ENCODE measurements at regions not wholly inside any gene's neighbourhood (a gene's known extent, or its start where the extent isn't known, plus 50 kb on each side); places are given as distances from the start of the nearest gene placed in this dataset.

DNA sequence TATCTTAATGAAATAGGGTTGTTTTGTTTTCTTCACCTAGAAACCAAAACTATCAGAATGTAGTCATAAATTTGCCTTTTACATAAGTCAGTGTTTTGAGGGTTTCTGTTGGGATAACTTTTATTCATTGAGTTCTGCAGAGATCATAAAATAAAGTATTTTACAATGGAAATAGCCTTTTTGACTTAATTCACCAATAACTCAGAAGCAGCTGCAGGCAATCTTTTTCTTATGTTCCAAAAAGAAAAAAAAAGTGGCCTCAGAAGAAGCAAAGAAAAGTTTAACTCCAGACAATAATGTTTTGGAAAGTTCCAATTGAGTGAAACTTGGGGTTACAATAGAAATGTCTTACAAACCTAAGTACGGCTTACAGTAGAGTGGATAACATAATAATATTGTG lies 491.7 kb upstream of the NRP1 start:
- H3K4me1 ChIP-seq (ENCODE audit: control extremely low read depth in 1 of 4, control insufficient read depth in 4 of 4, insufficient read depth in 4 of 4, low read length in 3 of 4), result no peaks in the 10 kb centered on the region
- H3K27ac ChIP-seq (ENCODE audit: insufficient read depth in 1 of 2, low read depth in 1 of 2, low read length in 2 of 2, poor library complexity in 1 of 2, severe bottlenecking in 2 of 2), result no peak overlapping the region
- peaks cover 0 to 2% (median 0%) of the 10 kb centered on the region in 5 experiments for H3K27me3 ChIP-seq (replicated peaks in 2 of 5; ENCODE audit: control insufficient read depth in 4 of 5, insufficient read depth in 5 of 5, low read length in 4 of 5)
- CTCF ChIA-PET, result no interaction called here
- no peak for DNase-seq
- no peaks in the 10 kb centered on the region for H3K36me3 ChIP-seq (ENCODE audit: control insufficient read depth in 4 of 4, insufficient read depth in 4 of 4, low read length in 3 of 4)
- no peaks in the 10 kb centered on the region for H3K9me3 ChIP-seq (ENCODE audit: control extremely low read depth in 1 of 5, control insufficient read depth in 4 of 5, insufficient read depth in 2 of 5, low read depth in 1 of 5, low read length in 4 of 5)
- no peak overlapping the region for H3K4me3 ChIP-seq (ENCODE audit: control insufficient read depth in 1 of 7, extremely low read depth in 1 of 7, insufficient read depth in 4 of 7, low read depth in 2 of 7, low read length in 6 of 7)
- POLR2A ChIA-PET, result no interaction called here
- WGBS (ENCODE audit: insufficient coverage), result no CpG with 5 or more reads among the region's 1 CpG

DNA sequence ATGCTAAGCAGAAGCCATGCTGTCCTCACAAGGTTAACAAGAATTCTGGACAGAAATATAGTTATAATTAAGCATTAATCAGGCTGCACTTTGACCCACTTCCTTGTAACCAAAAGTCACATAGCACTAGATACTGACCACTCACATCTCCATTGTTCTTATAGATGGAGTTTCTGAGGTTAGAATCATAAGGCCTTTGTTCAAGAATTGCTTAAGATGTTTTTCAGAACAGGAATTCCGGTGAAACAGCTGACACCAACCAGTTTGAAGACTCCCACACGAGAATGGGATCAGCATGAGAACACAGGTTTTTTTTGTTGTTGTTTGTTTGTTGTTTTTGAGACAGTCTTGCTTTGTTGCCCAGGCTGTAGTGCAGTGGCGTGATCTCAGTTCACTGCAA lies 488.3 kb upstream of the NRP1 start:
- H3K4me3 ChIP-seq (ENCODE audit: control insufficient read depth in 1 of 7, extremely low read depth in 1 of 7, insufficient read depth in 4 of 7, low read depth in 2 of 7, low read length in 6 of 7), result no peak overlapping the region
- CTCF ChIA-PET, result no interaction called here
- H3K27ac ChIP-seq (ENCODE audit: insufficient read depth in 1 of 2, low read depth in 1 of 2, low read length in 2 of 2, poor library complexity in 1 of 2, severe bottlenecking in 2 of 2), result no peak overlapping the region
- H3K9me3 ChIP-seq (ENCODE audit: control extremely low read depth in 1 of 5, control insufficient read depth in 4 of 5, insufficient read depth in 2 of 5, low read depth in 1 of 5, low read length in 4 of 5), result no peaks in the 10 kb centered on the region
- peaks cover 0 to 10% (median 6%) of the 10 kb centered on the region in 4 experiments for H3K4me1 ChIP-seq (ENCODE audit: control extremely low read depth in 1 of 4, control insufficient read depth in 4 of 4, insufficient read depth in 4 of 4, low read length in 3 of 4)
- no peak for DNase-seq
- H3K27me3 ChIP-seq (replicated peaks in 2 of 5; ENCODE audit: control insufficient read depth in 4 of 5, insufficient read depth in 5 of 5, low read length in 4 of 5), result no peaks in the 10 kb centered on the region
- 100% methylated on average over 1 of the region's 3 CpGs for WGBS (ENCODE audit: insufficient coverage)
- no peaks in the 10 kb centered on the region for H3K36me3 ChIP-seq (ENCODE audit: control insufficient read depth in 4 of 4, insufficient read depth in 4 of 4, low read length in 3 of 4)
- POLR2A ChIA-PET, result no interaction called here

DNA sequence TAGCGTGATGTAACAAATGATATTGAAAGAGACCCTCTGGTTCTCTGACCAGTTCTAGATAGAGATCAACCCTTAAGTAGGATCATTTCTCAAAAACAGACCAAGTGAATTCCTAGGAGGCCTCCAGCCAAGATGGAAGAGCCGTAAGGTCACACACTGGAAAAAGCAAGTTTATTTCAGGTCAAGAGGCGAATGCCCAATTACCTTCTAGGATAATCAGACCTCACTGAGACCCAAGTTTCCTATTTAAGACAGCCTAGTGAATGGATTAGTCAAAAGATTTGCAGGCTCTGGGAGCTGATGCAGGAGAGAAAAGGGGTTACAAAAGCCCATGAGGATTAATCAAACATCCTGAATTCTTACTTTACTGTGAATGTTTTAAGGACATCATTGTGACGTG lies 486.1 kb upstream of the NRP1 start:
- Histone ChIP-seq H3K27me3 (replicated peaks in 2 of 5; ENCODE audit: control insufficient read depth in 4 of 5, insufficient read depth in 5 of 5, low read length in 4 of 5) (no peaks in the 10 kb centered on the region), H3K9me3 (ENCODE audit: control extremely low read depth in 1 of 5, control insufficient read depth in 4 of 5, insufficient read depth in 2 of 5, low read depth in 1 of 5, low read length in 4 of 5) (no peaks in the 10 kb centered on the region), H3K4me1 (ENCODE audit: control extremely low read depth in 1 of 4, control insufficient read depth in 4 of 4, insufficient read depth in 4 of 4, low read length in 3 of 4) (peaks cover 0 to 10% (median 6%) of the 10 kb centered on the region in 4 experiments), H3K4me3 (ENCODE audit: control insufficient read depth in 1 of 7, extremely low read depth in 1 of 7, insufficient read depth in 4 of 7, low read depth in 2 of 7, low read length in 6 of 7) (no peak overlapping the region), H3K27ac (ENCODE audit: insufficient read depth in 1 of 2, low read depth in 1 of 2, low read length in 2 of 2, poor library complexity in 1 of 2, severe bottlenecking in 2 of 2) (no peak overlapping the region), H3K36me3 (ENCODE audit: control insufficient read depth in 4 of 4, insufficient read depth in 4 of 4, low read length in 3 of 4) (no peaks in the 10 kb centered on the region)
- DNase-seq, result no peak
- WGBS (ENCODE audit: insufficient coverage), result 100% methylated on average over 3 of the region's 4 CpGs
- ChIA-PET CTCF (no interaction called here), POLR2A (no interaction called here)

DNA sequence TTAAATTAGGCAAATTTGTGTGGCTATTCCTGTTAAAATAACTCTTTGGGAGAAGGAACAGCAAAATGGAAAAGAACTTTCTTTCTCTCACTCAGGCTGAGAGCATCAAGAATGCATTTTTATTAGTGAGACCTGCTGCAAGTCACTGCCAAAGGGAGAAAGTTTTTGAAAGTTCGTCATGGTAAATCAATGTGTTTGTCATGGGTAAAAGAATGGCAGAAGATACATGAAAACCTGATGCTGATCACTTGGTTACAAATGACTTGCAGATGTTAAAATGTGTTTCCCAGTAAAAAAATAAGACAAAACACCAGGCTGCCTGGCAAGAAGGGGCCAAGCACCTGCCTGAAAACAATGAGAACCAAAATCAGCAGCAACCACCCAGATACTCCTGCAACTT lies 484.7 kb upstream of the NRP1 start:
- CTCF ChIA-PET, result no interaction called here
- WGBS (ENCODE audit: insufficient coverage), result 82% methylated on average over 1 of the region's 1 CpG
- POLR2A ChIA-PET, result interaction anchor here (0.6 kb wide), 1 partner anchor 838 kb away, joined by 5 read pairs; no protein-coding TSS in a partner anchor

DNA sequence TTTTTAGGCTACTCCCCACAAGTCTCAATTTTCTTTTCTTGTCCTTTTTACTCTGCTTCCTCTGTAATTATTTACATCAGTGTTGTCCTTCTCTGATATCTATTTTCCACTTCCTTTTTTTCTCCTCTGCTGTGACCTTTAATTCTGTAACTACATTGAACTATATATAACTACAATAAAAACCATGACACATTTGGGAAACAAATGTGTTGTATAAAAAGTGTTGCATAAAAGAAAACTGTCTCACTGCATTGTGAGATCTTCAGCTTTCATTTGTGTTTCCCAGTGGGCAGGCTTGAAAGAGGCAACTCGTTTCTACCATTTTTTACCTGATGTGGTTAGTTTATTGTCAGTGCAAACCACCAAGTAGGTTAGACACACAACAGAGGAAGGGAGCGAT lies 483.9 kb upstream of the NRP1 start:
- H3K9me3 ChIP-seq (ENCODE audit: control extremely low read depth in 1 of 5, control insufficient read depth in 4 of 5, insufficient read depth in 2 of 5, low read depth in 1 of 5, low read length in 4 of 5), result peaks cover 0 to 5% (median 0%) of the 10 kb centered on the region in 5 experiments
- ChIA-PET CTCF (no interaction called here), POLR2A (no interaction called here)
- 78% methylated on average over 2 of the region's 2 CpGs for WGBS (ENCODE audit: insufficient coverage)
- no peaks in the 10 kb centered on the region for H3K36me3 ChIP-seq (ENCODE audit: control insufficient read depth in 4 of 4, insufficient read depth in 4 of 4, low read length in 3 of 4)
- H3K4me1 ChIP-seq (ENCODE audit: control extremely low read depth in 1 of 4, control insufficient read depth in 4 of 4, insufficient read depth in 4 of 4, low read length in 3 of 4), result peaks cover 0 to 10% (median 6%) of the 10 kb centered on the region in 4 experiments
- H3K27ac ChIP-seq (ENCODE audit: insufficient read depth in 1 of 2, low read depth in 1 of 2, low read length in 2 of 2, poor library complexity in 1 of 2, severe bottlenecking in 2 of 2), result no peak overlapping the region
- DNase-seq, result no peak
- no peaks in the 10 kb centered on the region for H3K27me3 ChIP-seq (replicated peaks in 2 of 5; ENCODE audit: control insufficient read depth in 4 of 5, insufficient read depth in 5 of 5, low read length in 4 of 5)
- H3K4me3 ChIP-seq (ENCODE audit: control insufficient read depth in 1 of 7, extremely low read depth in 1 of 7, insufficient read depth in 4 of 7, low read depth in 2 of 7, low read length in 6 of 7), result no peak overlapping the region

More for the DNA sequence above, 484.7 kb upstream of the NRP1 start:
- no peaks in the 10 kb centered on the region for H3K27me3 ChIP-seq (replicated peaks in 2 of 5; ENCODE audit: control insufficient read depth in 4 of 5, insufficient read depth in 5 of 5, low read length in 4 of 5)
- peaks cover 0 to 10% (median 6%) of the 10 kb centered on the region in 4 experiments for H3K4me1 ChIP-seq (ENCODE audit: control extremely low read depth in 1 of 4, control insufficient read depth in 4 of 4, insufficient read depth in 4 of 4, low read length in 3 of 4)
- no peak overlapping the region for H3K4me3 ChIP-seq (ENCODE audit: control insufficient read depth in 1 of 7, extremely low read depth in 1 of 7, insufficient read depth in 4 of 7, low read depth in 2 of 7, low read length in 6 of 7)
- no peaks in the 10 kb centered on the region for H3K9me3 ChIP-seq (ENCODE audit: control extremely low read depth in 1 of 5, control insufficient read depth in 4 of 5, insufficient read depth in 2 of 5, low read depth in 1 of 5, low read length in 4 of 5)
- DNase-seq, result peak in 2 of 3 donors; percentile 13 to 25
- H3K27ac ChIP-seq (ENCODE audit: insufficient read depth in 1 of 2, low read depth in 1 of 2, low read length in 2 of 2, poor library complexity in 1 of 2, severe bottlenecking in 2 of 2), result no peak overlapping the region
- no peaks in the 10 kb centered on the region for H3K36me3 ChIP-seq (ENCODE audit: control insufficient read depth in 4 of 4, insufficient read depth in 4 of 4, low read length in 3 of 4)

DNA sequence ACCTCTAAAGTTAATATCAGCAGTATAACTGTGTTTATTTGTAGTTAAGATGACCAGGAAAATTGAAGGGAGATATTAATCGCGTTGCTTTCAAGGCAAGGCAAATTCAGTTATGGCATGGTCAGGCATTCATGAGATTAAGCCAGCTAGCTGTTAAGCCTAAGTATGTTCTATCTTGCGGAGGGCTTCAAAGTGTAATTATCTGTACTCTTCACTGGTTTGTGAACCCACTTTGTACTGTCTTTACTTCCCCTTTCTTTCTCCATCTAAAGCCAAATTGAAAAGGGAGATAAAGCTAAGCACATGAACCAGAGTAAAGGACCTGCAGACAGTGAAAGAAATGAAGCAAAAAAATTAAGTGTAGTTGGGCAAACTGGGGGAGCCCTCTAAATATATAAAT lies 483.1 kb upstream of the NRP1 start:
- CTCF ChIA-PET, result no interaction called here
- 67% methylated on average over 1 of the region's 3 CpGs for WGBS (ENCODE audit: insufficient coverage)
- Histone ChIP-seq H3K36me3 (ENCODE audit: control insufficient read depth in 4 of 4, insufficient read depth in 4 of 4, low read length in 3 of 4) (no peaks in the 10 kb centered on the region), H3K27me3 (replicated peaks in 2 of 5; ENCODE audit: control insufficient read depth in 4 of 5, insufficient read depth in 5 of 5, low read length in 4 of 5) (no peaks in the 10 kb centered on the region), H3K27ac (ENCODE audit: insufficient read depth in 1 of 2, low read depth in 1 of 2, low read length in 2 of 2, poor library complexity in 1 of 2, severe bottlenecking in 2 of 2) (no peak overlapping the region), H3K4me1 (ENCODE audit: control extremely low read depth in 1 of 4, control insufficient read depth in 4 of 4, insufficient read depth in 4 of 4, low read length in 3 of 4) (peaks cover 0 to 10% (median 6%) of the 10 kb centered on the region in 4 experiments), H3K4me3 (ENCODE audit: control insufficient read depth in 1 of 7, extremely low read depth in 1 of 7, insufficient read depth in 4 of 7, low read depth in 2 of 7, low read length in 6 of 7) (no peak overlapping the region), H3K9me3 (ENCODE audit: control extremely low read depth in 1 of 5, control insufficient read depth in 4 of 5, insufficient read depth in 2 of 5, low read depth in 1 of 5, low read length in 4 of 5) (peaks cover 0 to 5% (median 0%) of the 10 kb centered on the region in 5 experiments)
- POLR2A ChIA-PET, result no interaction called here
- peak; percentile 5 to 42 (median 19) for DNase-seq

DNA sequence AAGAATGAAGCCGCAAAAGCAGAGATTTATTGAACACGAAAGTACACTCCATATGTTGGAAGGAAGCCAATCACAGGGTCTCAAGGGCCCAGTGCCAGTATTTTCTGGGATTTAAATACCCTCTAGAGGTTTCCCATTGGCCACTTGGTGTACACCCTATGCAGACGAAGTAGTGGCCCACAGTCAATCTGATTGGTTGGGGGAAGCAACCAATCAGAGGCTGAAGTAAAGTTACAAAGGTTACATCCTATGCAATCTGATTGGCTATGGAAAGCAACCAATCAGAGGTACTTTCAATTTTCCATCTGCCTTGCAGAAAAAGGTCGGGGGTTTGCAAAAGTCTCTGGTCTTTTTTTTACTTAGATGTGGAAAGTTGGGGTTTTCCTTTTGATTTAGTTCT lies 481.3 kb upstream of the NRP1 start:
- WGBS (ENCODE audit: insufficient coverage), result 100% methylated on average over 4 of the region's 4 CpGs
- no peak for DNase-seq
- ChIA-PET CTCF (no interaction called here), POLR2A (no interaction called here)
- no peak overlapping the region for H3K4me3 ChIP-seq (ENCODE audit: control insufficient read depth in 1 of 7, extremely low read depth in 1 of 7, insufficient read depth in 4 of 7, low read depth in 2 of 7, low read length in 6 of 7)
- H3K36me3 ChIP-seq (ENCODE audit: control insufficient read depth in 4 of 4, insufficient read depth in 4 of 4, low read length in 3 of 4), result no peaks in the 10 kb centered on the region
- peaks cover 0 to 10% (median 6%) of the 10 kb centered on the region in 4 experiments for H3K4me1 ChIP-seq (ENCODE audit: control extremely low read depth in 1 of 4, control insufficient read depth in 4 of 4, insufficient read depth in 4 of 4, low read length in 3 of 4)
- peaks cover 0 to 5% (median 0%) of the 10 kb centered on the region in 5 experiments for H3K9me3 ChIP-seq (ENCODE audit: control extremely low read depth in 1 of 5, control insufficient read depth in 4 of 5, insufficient read depth in 2 of 5, low read depth in 1 of 5, low read length in 4 of 5)
- no peak overlapping the region for H3K27ac ChIP-seq (ENCODE audit: insufficient read depth in 1 of 2, low read depth in 1 of 2, low read length in 2 of 2, poor library complexity in 1 of 2, severe bottlenecking in 2 of 2)
- no peaks in the 10 kb centered on the region for H3K27me3 ChIP-seq (replicated peaks in 2 of 5; ENCODE audit: control insufficient read depth in 4 of 5, insufficient read depth in 5 of 5, low read length in 4 of 5)

All from common myeloid progenitor, CD34-positive (primary cell).